ENCODE measurements at regions not wholly inside any gene's neighbourhood (a gene's known extent, or its start where the extent isn't known, plus 50 kb on each side); places are given as distances from the start of the nearest gene placed in this dataset.

DNA sequence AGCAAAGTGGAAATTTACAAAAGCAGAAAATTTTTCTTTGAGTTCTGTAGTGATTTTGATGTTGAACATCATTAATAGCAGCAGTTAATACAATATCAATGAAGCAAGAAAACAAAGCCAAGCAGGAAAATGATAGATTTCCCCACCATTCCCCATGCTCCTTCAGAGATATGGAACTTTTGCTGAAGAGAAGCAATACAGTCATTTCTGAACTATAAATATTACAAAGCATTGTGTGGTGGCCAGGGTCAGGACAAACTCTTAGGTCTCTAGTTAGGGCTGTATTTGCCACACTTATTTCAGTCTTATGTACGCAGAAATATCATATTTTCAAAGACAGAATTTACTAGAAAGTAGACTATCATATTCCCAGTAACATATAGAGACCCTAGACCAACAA is 88.8 kb upstream of the P3H2 start:
- Histone ChIP-seq H3K9ac (ENCODE audit: low read length) (no peak overlapping the region), H3F3A (ENCODE audit: insufficient read depth, low read length) (no peaks in the 10 kb centered on the region), H3K4me2 (ENCODE audit: low read depth, low read length) (no peak overlapping the region), H3K4me3 (ENCODE audit: low read length) (no peak overlapping the region), H3K27ac (ENCODE audit: low read length) (no peak overlapping the region), H4K20me1 (ENCODE audit: insufficient read depth, low read length) (no peaks in the 10 kb centered on the region), H3K9me3 (replicated peaks; ENCODE audit: insufficient read depth, low read length) (no peaks in the 10 kb centered on the region), H3K36me3 (replicated peaks; ENCODE audit: insufficient read depth, low read length) (no peaks in the 10 kb centered on the region), H2AFZ (ENCODE audit: low read length) (no peak overlapping the region), H3K27me3 (replicated peaks; ENCODE audit: insufficient read depth, low read length) (no peaks in the 10 kb centered on the region), H3K4me1 (ENCODE audit: low read length) (peaks cover 8% of the 10 kb centered on the region; the same call in 1 of the 2 replicates), H3K79me2 (ENCODE audit: low read length) (no peaks in the 10 kb centered on the region), H3K9me2 (replicated peaks; ENCODE audit: insufficient read depth, low read length) (no peaks in the 10 kb centered on the region)
- DNase-seq = no peak
- no peak for TF ChIP-seq EZH2phosphoT487 (IDR thresholded peaks at IDR 0.05; ENCODE audit: low read length)
- TF ChIP-seq, protein P1, sequence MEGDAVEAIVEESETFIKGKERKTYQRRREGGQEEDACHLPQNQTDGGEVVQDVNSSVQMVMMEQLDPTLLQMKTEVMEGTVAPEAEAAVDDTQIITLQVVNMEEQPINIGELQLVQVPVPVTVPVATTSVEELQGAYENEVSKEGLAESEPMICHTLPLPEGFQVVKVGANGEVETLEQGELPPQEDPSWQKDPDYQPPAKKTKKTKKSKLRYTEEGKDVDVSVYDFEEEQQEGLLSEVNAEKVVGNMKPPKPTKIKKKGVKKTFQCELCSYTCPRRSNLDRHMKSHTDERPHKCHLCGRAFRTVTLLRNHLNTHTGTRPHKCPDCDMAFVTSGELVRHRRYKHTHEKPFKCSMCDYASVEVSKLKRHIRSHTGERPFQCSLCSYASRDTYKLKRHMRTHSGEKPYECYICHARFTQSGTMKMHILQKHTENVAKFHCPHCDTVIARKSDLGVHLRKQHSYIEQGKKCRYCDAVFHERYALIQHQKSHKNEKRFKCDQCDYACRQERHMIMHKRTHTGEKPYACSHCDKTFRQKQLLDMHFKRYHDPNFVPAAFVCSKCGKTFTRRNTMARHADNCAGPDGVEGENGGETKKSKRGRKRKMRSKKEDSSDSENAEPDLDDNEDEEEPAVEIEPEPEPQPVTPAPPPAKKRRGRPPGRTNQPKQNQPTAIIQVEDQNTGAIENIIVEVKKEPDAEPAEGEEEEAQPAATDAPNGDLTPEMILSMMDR (IDR thresholded peaks at IDR 0.05; ENCODE audit: low read length) = no peak
- TF ChIP-seq EZH2 (optimal IDR thresholded peaks at IDR 0.05; ENCODE audit: low read depth, low read length) = no peak

DNA sequence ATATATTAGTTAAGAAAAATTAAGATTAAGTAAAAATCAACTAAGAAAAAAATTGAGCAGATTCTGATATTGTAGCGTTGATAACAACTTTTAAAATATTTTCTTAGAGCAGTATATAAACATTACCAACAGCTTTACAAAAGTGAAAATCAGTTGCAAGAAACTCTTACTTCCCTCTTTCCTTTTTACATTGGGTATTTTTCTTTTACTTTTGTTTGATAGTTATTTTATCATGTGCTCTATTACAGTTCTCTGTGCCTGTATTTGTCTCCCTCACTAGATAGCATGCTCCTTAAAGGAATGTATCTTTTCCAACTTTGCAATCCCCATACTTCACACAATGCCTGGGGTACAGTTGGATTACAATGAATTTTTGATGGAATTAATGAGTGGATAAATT is 87.5 kb upstream of the P3H2 start:
- H3K4me2 ChIP-seq (ENCODE audit: low read depth, low read length) = no peak overlapping the region
- no peaks in the 10 kb centered on the region for H3K9me2 ChIP-seq (replicated peaks; ENCODE audit: insufficient read depth, low read length)
- H3K27me3 ChIP-seq (replicated peaks; ENCODE audit: insufficient read depth, low read length) = no peaks in the 10 kb centered on the region
- no peaks in the 10 kb centered on the region for H3K36me3 ChIP-seq (replicated peaks; ENCODE audit: insufficient read depth, low read length)
- TF ChIP-seq, protein P1 (IDR thresholded peaks at IDR 0.05; ENCODE audit: low read length) = no peak
- TF ChIP-seq EZH2 (optimal IDR thresholded peaks at IDR 0.05; ENCODE audit: low read depth, low read length) = no peak
- no peak for TF ChIP-seq EZH2phosphoT487 (IDR thresholded peaks at IDR 0.05; ENCODE audit: low read length)
- H4K20me1 ChIP-seq (ENCODE audit: insufficient read depth, low read length) = no peaks in the 10 kb centered on the region
- no peaks in the 10 kb centered on the region for H3F3A ChIP-seq (ENCODE audit: insufficient read depth, low read length)
- H2AFZ ChIP-seq (ENCODE audit: low read length) = no peak overlapping the region
- no peak overlapping the region for H3K27ac ChIP-seq (ENCODE audit: low read length)
- no peaks in the 10 kb centered on the region for H3K79me2 ChIP-seq (ENCODE audit: low read length)
- peaks cover 8% of the 10 kb centered on the region; the same call in 1 of the 2 replicates for H3K4me1 ChIP-seq (ENCODE audit: low read length)
- DNase-seq = no peak
- no peaks in the 10 kb centered on the region for H3K9me3 ChIP-seq (replicated peaks; ENCODE audit: insufficient read depth, low read length)
- H3K9ac ChIP-seq (ENCODE audit: low read length) = no peak overlapping the region
- no peak overlapping the region for H3K4me3 ChIP-seq (ENCODE audit: low read length)

DNA sequence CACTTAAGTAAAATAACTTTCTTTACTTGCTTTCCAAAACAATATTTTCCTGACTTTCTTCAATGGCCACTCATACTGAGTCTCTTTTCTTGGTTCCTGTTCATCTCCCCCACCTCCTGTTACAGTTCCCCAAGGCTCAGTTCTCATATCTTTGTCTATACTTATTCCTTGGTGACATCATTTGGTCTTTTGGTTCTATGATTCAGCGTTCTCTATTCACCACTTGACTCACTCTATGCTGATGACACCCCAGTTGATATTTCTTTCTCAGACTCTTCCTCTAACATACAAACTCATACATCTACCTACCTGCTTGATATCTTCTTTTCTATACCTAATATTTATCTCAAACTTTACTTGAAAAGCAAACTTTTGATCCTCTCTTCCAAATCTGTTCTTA is 85.0 kb upstream of the P3H2 start:
- H2AFZ ChIP-seq (ENCODE audit: low read length) = no peak overlapping the region
- H4K20me1 ChIP-seq (ENCODE audit: insufficient read depth, low read length) = no peaks in the 10 kb centered on the region
- no peaks in the 10 kb centered on the region for H3K36me3 ChIP-seq (replicated peaks; ENCODE audit: insufficient read depth, low read length)
- H3K79me2 ChIP-seq (ENCODE audit: low read length) = no peaks in the 10 kb centered on the region
- no peaks in the 10 kb centered on the region for H3K27me3 ChIP-seq (replicated peaks; ENCODE audit: insufficient read depth, low read length)
- no peak overlapping the region for H3K4me2 ChIP-seq (ENCODE audit: low read depth, low read length)
- no peak for DNase-seq
- H3K9me2 ChIP-seq (replicated peaks; ENCODE audit: insufficient read depth, low read length) = no peaks in the 10 kb centered on the region
- no peak for TF ChIP-seq EZH2phosphoT487 (IDR thresholded peaks at IDR 0.05; ENCODE audit: low read length)
- TF ChIP-seq, protein P1 (IDR thresholded peaks at IDR 0.05; ENCODE audit: low read length) = no peak
- no peak for TF ChIP-seq EZH2 (optimal IDR thresholded peaks at IDR 0.05; ENCODE audit: low read depth, low read length)
- H3K9me3 ChIP-seq (replicated peaks; ENCODE audit: insufficient read depth, low read length) = no peaks in the 10 kb centered on the region
- no peak overlapping the region for H3K4me3 ChIP-seq (ENCODE audit: low read length)
- H3K4me1 ChIP-seq (ENCODE audit: low read length) = peaks cover 10% of the 10 kb centered on the region; the same call in 1 of the 2 replicates
- no peak overlapping the region for H3K27ac ChIP-seq (ENCODE audit: low read length)
- H3F3A ChIP-seq (ENCODE audit: insufficient read depth, low read length) = no peaks in the 10 kb centered on the region
- no peak overlapping the region for H3K9ac ChIP-seq (ENCODE audit: low read length)
